Sigmoid colon (tissue), 6 donors: ENCODE measurements at regions not wholly inside any gene's neighbourhood (a gene's known extent, or its start where the extent isn't known, plus 50 kb on each side); places are given as distances from the start of the nearest gene placed in this dataset.
A peak's percentile ranks its signal among the peaks of the same experiment; 100 is the strongest.

Experiments
- DNase-seq: peaks from one replicate; pipeline ENCODE4 v3.0.0-alpha.2; 2019
- H3K27ac ChIP-seq, 4 donors: fragments of 200-600 bp; sonication (generic); one replicate each; pipeline ENCODE4 v1.5.1; 2016 to 2019; ENCODE audit warnings: mild to moderate bottlenecking in 1 of 4
- H3K27me3 ChIP-seq, 3 donors: fragments of 200-600 bp; sonication (generic); one replicate each; pipeline ENCODE4 v1.5.1; 2019; ENCODE audit warnings: mild to moderate bottlenecking in 1 of 3
- H3K36me3 ChIP-seq, 4 donors: fragments of 200-600 bp; sonication (generic); one replicate each; pipeline ENCODE4 v1.5.1; 2016 to 2019
- H3K4me1 ChIP-seq, 4 donors: fragments of 200-600 bp; sonication (generic); one replicate each; pipeline ENCODE4 v1.5.1; 2017 to 2019
- H3K4me3 ChIP-seq, 4 donors: fragments of 200-600 bp; sonication (generic); one replicate each; pipeline ENCODE4 v1.5.1; 2017 to 2019; ENCODE audit warnings: mild to moderate bottlenecking in 2 of 4, moderate library complexity in 1 of 4
- H3K9me3 ChIP-seq, 4 donors: fragments of 200-600 bp in 3 of 4; sonication (generic) in 3 of 4; one replicate each; pipeline versions ENCODE4 v1.5.1 to v1.6.1; 2013 to 2019
- CTCF ChIP-seq, 4 experiments: fragments of 450-650 bp in 3 of 4; fragments of 200-600 bp in 1 of 4; IDR thresholded peaks; one replicate each; pipeline ENCODE4 v1.5.1; 2016 to 2019; ENCODE audit warnings: antibody characterized with exemption in 4 of 4, mild to moderate bottlenecking in 3 of 4, moderate library complexity in 2 of 4
- EP300 ChIP-seq, 4 donors: sonication (generic); formaldehyde crosslinking; IDR thresholded peaks; one replicate each; pipeline ENCODE4 v1.6.1; 2017; ENCODE audit warnings: antibody characterized with exemption in 4 of 4
- POLR2A ChIP-seq, 2 donors: fragments of 450-650 bp; IDR thresholded peaks; one replicate each; pipeline ENCODE4 v1.6.1; 2016; ENCODE audit warnings: antibody characterized with exemption in 2 of 2, mild to moderate bottlenecking in 2 of 2, moderate library complexity in 2 of 2
- POLR2AphosphoS5 ChIP-seq, 4 donors: sonication (generic); formaldehyde crosslinking; IDR thresholded peaks; one replicate each; pipeline ENCODE4 v1.6.1; 2017; ENCODE audit warnings: antibody characterized with exemption in 4 of 4
- WGBS, 2 donors: extraction: QIAGEN DNeasy Blood & Tissue Kit; methylation state at CpG; one replicate each; pipeline ENCODE4 v1.1.7; 2013; 5-methylcytosine and 5-hydroxymethylcytosine counted together
- intact Hi-C: fragments of 100-400 bp; cut with DNase I; formaldehyde crosslinking; loops from one replicate; pipeline ENCODE4 v1.15.1; 2023
- donor health status: healthy with polysubstance abuse.
- donor health status: healthy.

GRCh38 chr17:77801545-77802332 is 156.8 kb upstream of the TNRC6C start:
- Histone ChIP-seq H3K4me1 (peaks cover 0 to 25% (median 17%) of the 10 kb centered on the region in 4 donors), H3K27me3 (no peaks in the 10 kb centered on the region), H3K4me3 (no peak overlapping the region), H3K9me3 (no peaks in the 10 kb centered on the region), H3K27ac (no peak overlapping the region), H3K36me3 (no peaks in the 10 kb centered on the region)
- WGBS, 2 donors: 67 to 81% methylated on average over 20 of the region's 20 CpGs
- TF ChIP-seq CTCF (IDR thresholded peaks at IDR 0.05): no peak
- no peak for TF ChIP-seq POLR2A (IDR thresholded peaks at IDR 0.05)
- TF ChIP-seq EP300 (IDR thresholded peaks at IDR 0.05): no peak
- no peak for TF ChIP-seq POLR2AphosphoS5 (IDR thresholded peaks at IDR 0.05)
- intact Hi-C loops: no loop called here
- no peak for DNase-seq

GRCh38 chr17:77802333-77802615 is 156.2 kb upstream of the TNRC6C start:
- 14 to 25% methylated on average over 9 of the region's 9 CpGs for WGBS, 2 donors
- Histone ChIP-seq H3K27me3 (no peaks in the 10 kb centered on the region), H3K36me3 (no peaks in the 10 kb centered on the region), H3K9me3 (no peaks in the 10 kb centered on the region), H3K4me1 (peaks cover 0 to 20% (median 16%) of the 10 kb centered on the region in 4 donors), H3K27ac (peak overlapping the region in 1 of 4 donors; percentile 76), H3K4me3 (no peak overlapping the region)
- intact Hi-C loops: no loop called here
- TF ChIP-seq POLR2A (IDR thresholded peaks at IDR 0.05) (no peak), CTCF (IDR thresholded peaks at IDR 0.05) (no peak), POLR2AphosphoS5 (IDR thresholded peaks at IDR 0.05) (no peak), EP300 (IDR thresholded peaks at IDR 0.05) (no peak)
- no peak for DNase-seq

- H3K27ac ChIP-seq: peak overlapping the region in 2 of 4 donors; percentile 0 to 76
- WGBS, 2 donors: 10 to 15% methylated on average over 10 of the region's 10 CpGs
- no peak overlapping the region for H3K4me3 ChIP-seq
These were observed 155.7 kb upstream of the TNRC6C start for GRCh38 chr17:77802811-77803220.

GRCh38 chr17:77803726-77804125 is 154.8 kb upstream of the TNRC6C start:
- no peak overlapping the region for H3K4me3 ChIP-seq
- DNase-seq: peak; percentile 19
- intact Hi-C loops: no loop called here
- H3K9me3 ChIP-seq: no peaks in the 10 kb centered on the region
- no peaks in the 10 kb centered on the region for H3K27me3 ChIP-seq
- H3K36me3 ChIP-seq: no peaks in the 10 kb centered on the region
- peak overlapping the region in 1 of 4 donors; percentile 76 for H3K27ac ChIP-seq
- WGBS, 2 donors: 91 to 96% methylated on average over 10 of the region's 10 CpGs
- TF ChIP-seq CTCF (IDR thresholded peaks at IDR 0.05) (no peak), POLR2A (IDR thresholded peaks at IDR 0.05) (no peak), POLR2AphosphoS5 (IDR thresholded peaks at IDR 0.05) (no peak), EP300 (IDR thresholded peaks at IDR 0.05) (no peak)
- peaks cover 0 to 19% (median 15%) of the 10 kb centered on the region in 4 donors for H3K4me1 ChIP-seq

More at GRCh38 chr17:77802811-77803220, 155.7 kb upstream of the TNRC6C start:
- intact Hi-C loops: no loop called here
- no peaks in the 10 kb centered on the region for H3K36me3 ChIP-seq
- no peaks in the 10 kb centered on the region for H3K27me3 ChIP-seq
- H3K4me1 ChIP-seq: peaks cover 0 to 19% (median 15%) of the 10 kb centered on the region in 4 donors
- no peaks in the 10 kb centered on the region for H3K9me3 ChIP-seq
- peak; percentile 75 for DNase-seq
- TF ChIP-seq EP300 (IDR thresholded peaks at IDR 0.05): no peak
- no peak for TF ChIP-seq POLR2A (IDR thresholded peaks at IDR 0.05)
- no peak for TF ChIP-seq POLR2AphosphoS5 (IDR thresholded peaks at IDR 0.05)
- no peak for TF ChIP-seq CTCF (IDR thresholded peaks at IDR 0.05)
